ENCODE measurements at regions not wholly inside any gene's neighbourhood (a gene's known extent, or its start where the extent isn't known, plus 50 kb on each side); places are given as distances from the start of the nearest gene placed in this dataset.

DNA sequence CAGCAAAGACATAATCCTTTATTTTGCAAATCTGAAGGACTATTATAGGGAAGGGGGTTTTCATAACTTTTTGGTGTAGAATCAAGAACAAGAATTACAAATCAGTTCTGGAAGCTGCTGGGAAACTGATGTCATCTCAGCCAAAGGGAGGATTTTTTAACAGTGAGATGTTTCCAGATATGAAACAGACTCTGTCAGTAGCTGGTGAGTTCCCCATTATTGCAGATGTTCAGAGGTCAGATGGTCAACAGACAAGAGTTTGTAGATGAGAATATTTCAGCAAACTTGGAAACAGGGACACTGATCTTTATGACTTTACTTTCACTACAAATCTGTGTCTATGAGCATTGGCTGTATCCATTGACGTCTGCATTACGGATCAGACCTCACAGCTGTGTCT, 71.9 kb upstream of the LPP start:
- dilution Hi-C loops (cut with MboI; ENCODE audit: extremely low pct_ligation_motif_present, low sequenced_read_pairs) (no loop called here), intact Hi-C loops (cut with micrococcal nuclease) (no loop called here)
- FAIRE-seq (no peak), DNase-seq (ENCODE audit: low read depth, low spot score) (no peak)
- Histone ChIP-seq H4K20me1 (replicated peaks; ENCODE audit: control insufficient read depth, extremely low read depth, insufficient read depth, low read length) (no peaks in the 10 kb centered on the region), H3K4me1 (ENCODE audit: control insufficient read depth, extremely low read depth, insufficient read depth, low read length) (no peaks in the 10 kb centered on the region), H3K9me3 (replicated peaks; ENCODE audit: control insufficient read depth, insufficient read depth, low read length) (no peaks in the 10 kb centered on the region), H3K79me2 (ENCODE audit: control insufficient read depth, insufficient read depth, low read length) (no peaks in the 10 kb centered on the region), H3K9ac (replicated peaks; ENCODE audit: extremely low read depth, insufficient read depth, low read length) (no peak overlapping the region), H3K4me2 (ENCODE audit: insufficient read depth, low read length) (no peak overlapping the region), H3K9me1 (replicated peaks; ENCODE audit: control insufficient read depth, extremely low read depth, insufficient read depth, low read length) (no peaks in the 10 kb centered on the region), H3K27me3 (ENCODE audit: control insufficient read depth in 2 of 2, insufficient read depth in 2 of 2, low read length in 2 of 2) (no peaks in the 10 kb centered on the region), H2AFZ (ENCODE audit: low read depth, low read length) (no peak overlapping the region), H3K36me3 (ENCODE audit: control insufficient read depth in 2 of 2, extremely low read depth in 1 of 2, insufficient read depth in 2 of 2, low read length in 2 of 2) (no peaks in the 10 kb centered on the region), H3K27ac (ENCODE audit: insufficient read depth, low read depth, low read length) (no peak overlapping the region), H3K4me3 (replicated peaks in 1 of 3; ENCODE audit: insufficient read depth in 1 of 3, low read depth in 1 of 3, low read length in 3 of 3) (no peak overlapping the region)
- TF ChIP-seq CTCF (IDR thresholded peaks at IDR 0.05; ENCODE audit: extremely low read depth in 1 of 2, insufficient read depth in 1 of 2, low read depth in 1 of 2, low read length in 2 of 2) (no peak), POLR2AphosphoS5 (IDR thresholded peaks at IDR 0.05; ENCODE audit: insufficient read depth, low read depth, low read length) (no peak), GATA2 (IDR thresholded peaks at IDR 0.05; ENCODE audit: insufficient read depth, insufficient read length, low read depth, low read length) (no peak), MAX (IDR thresholded peaks at IDR 0.05; ENCODE audit: insufficient read depth, insufficient read length) (no peak), JUN (IDR thresholded peaks at IDR 0.05; ENCODE audit: borderline replicate concordance, insufficient read depth, insufficient read length, low read depth) (no peak), FOS (IDR thresholded peaks at IDR 0.05; ENCODE audit: borderline replicate concordance, insufficient read depth, low read length) (no peak), EZH2 (IDR thresholded peaks at IDR 0.05; ENCODE audit: borderline replicate concordance, low read depth, low read length, severe bottlenecking) (no peak), POLR2A (IDR thresholded peaks at IDR 0.05; ENCODE audit: low read depth, low read length) (no peak), MYC (IDR thresholded peaks at IDR 0.05; ENCODE audit: low read depth, low read length) (no peak)
- no TSS peak for BruUV-seq (replicated peaks)
- CTCF ChIA-PET, result interaction anchor here (0.6 to 1.5 kb wide), 5 partner anchors 10 to 50 kb away, joined by 3 to 5 read pairs (median 4); no protein-coding TSS in a partner anchor
- POLR2A ChIA-PET, result no interaction called here
